ENCODE measurements at regions not wholly inside any gene's neighbourhood (a gene's known extent, or its start where the extent isn't known, plus 50 kb on each side); places are given as distances from the start of the nearest gene placed in this dataset.
"Not testable (repeated sequence)": the region's sequence is repeated elsewhere in the genome, so short reads cannot be mapped to it uniquely, and the experiment has no call there.

DNA sequence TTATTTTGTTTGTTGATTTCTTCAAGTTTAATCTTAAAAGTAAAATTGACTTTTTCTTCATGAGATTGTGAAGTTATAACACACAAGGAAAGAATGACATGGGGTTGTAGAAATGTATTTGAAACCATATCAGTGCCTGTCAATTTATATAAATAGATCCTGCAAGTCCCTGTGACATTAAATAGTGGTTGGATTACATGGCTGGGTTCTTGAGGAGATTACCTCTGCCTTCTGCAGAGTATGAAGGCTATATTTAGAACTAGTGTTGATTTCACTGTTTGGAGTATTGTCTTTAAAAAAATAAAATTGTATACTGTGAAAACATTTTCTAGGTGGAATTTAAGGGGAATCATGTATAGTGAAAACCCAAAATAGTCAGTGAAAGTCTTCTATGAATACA lies 385.8 kb upstream of the SMIM30 start:
- no peak for DNase-seq (ENCODE audit: low read depth)
- no peak overlapping the region for H3K4me3 ChIP-seq (ENCODE audit: control insufficient read depth, low read depth, low read length)
- TF ChIP-seq, protein P1, sequence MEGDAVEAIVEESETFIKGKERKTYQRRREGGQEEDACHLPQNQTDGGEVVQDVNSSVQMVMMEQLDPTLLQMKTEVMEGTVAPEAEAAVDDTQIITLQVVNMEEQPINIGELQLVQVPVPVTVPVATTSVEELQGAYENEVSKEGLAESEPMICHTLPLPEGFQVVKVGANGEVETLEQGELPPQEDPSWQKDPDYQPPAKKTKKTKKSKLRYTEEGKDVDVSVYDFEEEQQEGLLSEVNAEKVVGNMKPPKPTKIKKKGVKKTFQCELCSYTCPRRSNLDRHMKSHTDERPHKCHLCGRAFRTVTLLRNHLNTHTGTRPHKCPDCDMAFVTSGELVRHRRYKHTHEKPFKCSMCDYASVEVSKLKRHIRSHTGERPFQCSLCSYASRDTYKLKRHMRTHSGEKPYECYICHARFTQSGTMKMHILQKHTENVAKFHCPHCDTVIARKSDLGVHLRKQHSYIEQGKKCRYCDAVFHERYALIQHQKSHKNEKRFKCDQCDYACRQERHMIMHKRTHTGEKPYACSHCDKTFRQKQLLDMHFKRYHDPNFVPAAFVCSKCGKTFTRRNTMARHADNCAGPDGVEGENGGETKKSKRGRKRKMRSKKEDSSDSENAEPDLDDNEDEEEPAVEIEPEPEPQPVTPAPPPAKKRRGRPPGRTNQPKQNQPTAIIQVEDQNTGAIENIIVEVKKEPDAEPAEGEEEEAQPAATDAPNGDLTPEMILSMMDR (IDR thresholded peaks at IDR 0.05; ENCODE audit: control insufficient read depth, insufficient read depth, low read depth, low read length, missing control alignments): no peak

DNA sequence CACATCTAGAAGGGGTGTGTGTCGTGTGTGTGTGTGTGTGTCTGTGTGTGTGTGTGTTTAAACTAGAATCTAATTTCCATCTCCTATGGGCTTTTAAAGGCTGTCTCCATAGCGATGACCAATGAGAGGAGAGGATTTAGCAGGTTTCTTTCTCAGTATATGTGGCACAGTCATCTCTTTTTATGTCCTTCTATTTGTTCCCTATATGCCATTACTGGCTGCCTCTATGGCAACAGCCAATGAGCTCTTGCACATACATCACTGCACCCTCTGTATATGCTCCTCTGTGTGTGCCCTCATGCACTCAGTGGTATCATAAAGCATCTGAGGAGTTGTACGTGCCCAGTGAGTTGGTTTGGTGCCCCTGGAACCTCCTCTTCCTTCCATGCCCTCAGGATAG lies 378.2 kb upstream of the SMIM30 start:
- H3K4me3 ChIP-seq (ENCODE audit: control insufficient read depth, low read depth, low read length); DNase-seq (ENCODE audit: low read depth): not testable (repeated sequence)

DNA sequence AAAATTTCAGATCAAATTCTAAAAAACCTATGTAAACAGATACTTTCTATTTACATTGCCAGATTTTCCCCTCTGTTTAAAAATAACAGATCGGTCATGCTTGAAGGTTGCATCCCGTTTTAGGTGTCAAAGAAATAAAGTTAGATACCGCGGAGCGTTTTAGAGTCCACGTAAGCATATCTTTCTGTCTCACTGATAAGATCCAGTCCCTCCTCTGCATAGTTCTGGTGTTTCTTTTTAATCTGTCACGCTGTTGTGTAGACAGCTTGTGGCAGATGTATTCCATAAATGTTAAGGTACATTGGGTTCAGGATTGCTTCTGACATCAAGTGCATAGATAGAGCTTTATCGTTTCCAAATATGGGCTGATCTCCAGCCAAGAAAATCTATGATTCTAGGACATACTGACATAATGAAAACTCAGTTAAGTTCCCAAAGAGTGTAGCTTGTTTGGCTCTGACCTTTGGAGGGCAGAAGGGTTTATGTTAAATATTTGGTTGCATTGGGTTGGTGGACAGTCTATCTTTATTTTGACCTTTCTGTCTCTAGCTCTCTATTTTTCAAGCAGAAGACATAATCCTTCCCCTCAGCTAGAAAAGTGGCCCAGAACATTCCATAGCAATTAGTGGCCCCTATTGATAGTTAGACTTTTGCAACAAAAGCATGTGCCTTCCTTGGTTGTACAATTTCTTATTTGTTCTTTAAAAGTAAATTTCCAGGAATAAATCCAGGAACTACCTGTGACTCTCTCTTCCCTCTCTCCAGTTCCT lies 376.6 kb upstream of the SMIM30 start:
- not testable (repeated sequence) for DNase-seq (ENCODE audit: low read depth); H3K4me3 ChIP-seq (ENCODE audit: control insufficient read depth, low read depth, low read length)

DNA sequence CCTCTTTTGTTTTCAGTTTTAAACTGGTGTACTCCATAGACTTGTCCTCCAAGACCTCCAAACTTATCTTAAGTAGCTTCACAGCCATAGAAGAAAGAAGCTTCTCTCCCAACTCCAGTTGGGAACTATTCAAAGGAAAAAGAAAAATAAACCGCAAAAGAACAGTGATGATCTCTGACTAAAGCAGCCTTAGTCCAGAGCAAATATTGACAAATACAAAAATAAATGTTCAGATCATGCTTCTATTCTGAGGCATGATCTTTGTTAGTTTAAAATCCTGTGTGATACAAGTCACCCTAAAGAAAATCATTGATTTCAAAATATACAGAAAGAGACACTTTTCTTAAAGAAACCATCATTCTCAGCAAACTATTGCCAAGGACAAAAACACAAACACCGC lies 373.0 kb upstream of the SMIM30 start:
- TF ChIP-seq, protein P1 (IDR thresholded peaks at IDR 0.05; ENCODE audit: control insufficient read depth, insufficient read depth, low read depth, low read length, missing control alignments): no peak
- no peak overlapping the region for H3K4me3 ChIP-seq (ENCODE audit: control insufficient read depth, low read depth, low read length)

DNA sequence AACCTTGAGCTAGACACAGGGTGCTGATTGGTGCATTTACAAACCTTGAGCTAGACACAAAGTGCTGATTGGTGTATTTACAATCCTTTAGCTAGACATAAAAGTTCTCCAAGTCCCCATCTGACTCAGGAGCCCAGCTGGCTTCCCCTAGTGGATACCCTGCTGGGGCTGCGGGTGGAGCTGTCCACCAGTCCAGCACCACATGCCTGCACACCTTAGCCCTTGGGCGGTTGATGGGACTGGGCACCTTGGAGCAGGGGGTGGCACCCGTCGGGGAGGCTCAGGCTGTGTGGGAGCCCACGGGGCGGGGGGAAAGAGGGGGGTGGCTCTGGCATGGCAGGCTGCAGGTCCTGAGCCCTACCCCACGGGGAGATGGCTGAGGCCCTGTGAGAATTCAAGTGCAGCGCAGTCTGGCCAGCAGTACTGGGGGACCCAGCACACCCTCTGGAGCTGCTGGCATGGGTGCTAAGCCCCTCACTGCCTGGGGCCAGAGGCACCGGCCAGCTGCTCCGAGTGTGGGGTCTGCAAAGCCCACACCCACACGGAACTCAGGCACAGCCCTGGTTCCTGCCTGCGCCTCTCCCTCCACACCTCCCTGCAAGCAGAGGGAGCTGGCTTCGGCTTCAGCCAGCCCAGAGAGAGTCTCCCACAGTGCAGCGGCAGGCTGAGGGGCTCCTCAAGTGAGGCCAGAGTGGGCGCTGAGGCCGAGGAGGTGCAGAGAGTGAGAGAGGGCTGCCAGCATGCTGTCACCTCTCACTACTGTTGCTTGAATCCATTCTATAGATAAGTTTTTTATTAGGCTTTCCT lies 369.8 kb upstream of the SMIM30 start:
- no peak for DNase-seq (ENCODE audit: low read depth)
- TF ChIP-seq, protein P1 (IDR thresholded peaks at IDR 0.05; ENCODE audit: control insufficient read depth, insufficient read depth, low read depth, low read length, missing control alignments): no peak
- no peak overlapping the region for H3K4me3 ChIP-seq (ENCODE audit: control insufficient read depth, low read depth, low read length)

More for the DNA sequence above, 373.0 kb upstream of the SMIM30 start:
- DNase-seq (ENCODE audit: low read depth): no peak

DNA sequence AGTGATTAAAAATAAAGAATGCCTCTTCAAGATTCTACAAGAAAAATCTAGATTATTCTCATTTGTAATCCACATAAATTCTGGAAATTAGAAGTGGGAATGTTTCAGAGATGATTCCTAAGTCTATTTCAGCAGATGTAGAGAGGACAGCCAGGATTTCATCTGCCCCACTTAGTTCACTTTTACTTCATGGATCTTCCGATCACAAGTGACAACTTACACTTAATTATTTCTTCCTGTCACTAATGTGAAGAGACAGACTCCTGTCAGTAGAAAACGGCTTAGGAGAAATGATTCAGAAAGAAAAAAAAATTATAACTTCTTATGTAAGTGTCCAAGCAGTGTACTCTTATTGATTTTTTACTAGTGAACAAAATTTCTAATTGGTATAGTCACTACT lies 368.2 kb upstream of the SMIM30 start:
- H3K4me3 ChIP-seq (ENCODE audit: control insufficient read depth, low read depth, low read length): no peak overlapping the region
- DNase-seq (ENCODE audit: low read depth): no peak
- TF ChIP-seq, protein P1 (IDR thresholded peaks at IDR 0.05; ENCODE audit: control insufficient read depth, insufficient read depth, low read depth, low read length, missing control alignments): no peak

DNA sequence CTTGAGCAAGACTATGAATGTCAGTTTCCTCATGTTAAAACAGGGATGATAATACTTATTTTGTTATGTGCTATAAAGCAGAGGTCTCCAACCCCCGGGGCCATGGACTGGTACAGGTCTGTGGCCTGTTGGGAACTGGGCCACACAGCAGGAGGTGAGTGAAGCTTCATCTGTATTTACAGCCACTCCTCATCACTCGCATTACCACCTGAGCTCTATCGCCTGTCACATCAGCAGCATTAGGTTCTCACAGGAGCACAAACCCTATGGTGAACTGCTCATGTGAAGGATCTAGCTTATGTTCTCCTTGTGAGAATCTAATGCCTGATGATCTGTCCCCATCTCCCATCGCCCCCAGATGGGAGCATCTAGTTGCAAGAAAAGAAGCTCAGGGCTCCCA lies 365.3 kb upstream of the SMIM30 start:
- no peak for DNase-seq (ENCODE audit: low read depth)
- H3K4me3 ChIP-seq (ENCODE audit: control insufficient read depth, low read depth, low read length): no peak overlapping the region
- TF ChIP-seq, protein P1 (IDR thresholded peaks at IDR 0.05; ENCODE audit: control insufficient read depth, insufficient read depth, low read depth, low read length, missing control alignments): no peak
